ENCODE measurements at regions not wholly inside any gene's neighbourhood (a gene's known extent, or its start where the extent isn't known, plus 50 kb on each side); places are given as distances from the start of the nearest gene placed in this dataset.

- no peaks in the 10 kb centered on the region for H3K36me3 Mint-ChIP-seq (ENCODE audit: low read depth)
- no peak overlapping the region for H3K27ac Mint-ChIP-seq
- peaks cover 20% of the 10 kb centered on the region for H3K27me3 Mint-ChIP-seq
- H3K9me3 Mint-ChIP-seq = no peaks in the 10 kb centered on the region
- H3K4me1 Mint-ChIP-seq = no peaks in the 10 kb centered on the region
- ATAC-seq (replicated peaks) = no peak
- no peak overlapping the region for H3K4me3 Mint-ChIP-seq
These were observed 421.0 kb downstream of the DYNC2H1 start for GRCh38 chr11:103530257-103530656.

- Mint-ChIP-seq H3K27ac (no peak overlapping the region), H3K4me1 (no peaks in the 10 kb centered on the region), H3K36me3 (ENCODE audit: low read depth) (no peaks in the 10 kb centered on the region), H3K27me3 (peaks cover 20% of the 10 kb centered on the region), H3K4me3 (no peak overlapping the region), H3K9me3 (no peaks in the 10 kb centered on the region)
- no peak for ATAC-seq (replicated peaks)
These were observed 423.0 kb downstream of the DYNC2H1 start for GRCh38 chr11:103532133-103532788.

GRCh38 chr11:103534191-103534590, 425.0 kb downstream of the DYNC2H1 start:
- no peaks in the 10 kb centered on the region for H3K36me3 Mint-ChIP-seq (ENCODE audit: low read depth)
- no peak overlapping the region for H3K4me3 Mint-ChIP-seq
- no peaks in the 10 kb centered on the region for H3K9me3 Mint-ChIP-seq
- peaks cover 20% of the 10 kb centered on the region for H3K27me3 Mint-ChIP-seq
- ATAC-seq (replicated peaks) = no peak
- no peaks in the 10 kb centered on the region for H3K4me1 Mint-ChIP-seq
- H3K27ac Mint-ChIP-seq = no peak overlapping the region

- Mint-ChIP-seq H3K4me1 (no peaks in the 10 kb centered on the region), H3K4me3 (no peak overlapping the region), H3K27me3 (peaks cover 16% of the 10 kb centered on the region), H3K36me3 (ENCODE audit: low read depth) (no peaks in the 10 kb centered on the region), H3K9me3 (no peaks in the 10 kb centered on the region), H3K27ac (no peak overlapping the region)
- no peak for ATAC-seq (replicated peaks)
These were observed 425.7 kb downstream of the DYNC2H1 start for GRCh38 chr11:103534959-103535358.

DNA sequence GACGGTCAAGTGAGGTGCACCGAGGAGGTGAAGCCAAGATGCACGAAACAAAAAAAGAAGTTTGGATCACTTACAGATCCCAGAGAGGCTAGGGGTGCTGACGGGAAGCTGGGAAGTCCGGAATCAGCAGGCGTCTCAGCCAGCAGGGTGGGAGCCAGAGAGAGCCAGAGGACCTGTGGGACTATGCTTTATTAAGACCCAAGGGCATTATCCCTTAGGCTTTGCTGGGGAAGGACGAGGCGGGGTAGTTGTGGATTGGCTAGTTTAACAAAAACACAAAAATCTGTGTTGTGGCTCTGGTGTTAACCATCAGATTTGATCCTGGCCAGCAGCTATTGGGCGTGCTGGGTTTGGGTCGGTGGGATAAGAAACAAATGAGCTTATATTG, 427.1 kb downstream of the DYNC2H1 start:
- Mint-ChIP-seq H3K9me3 (peaks cover 6% of the 10 kb centered on the region), H3K27me3 (peaks cover 15% of the 10 kb centered on the region), H3K4me1 (no peaks in the 10 kb centered on the region), H3K4me3 (no peak overlapping the region), H3K27ac (no peak overlapping the region), H3K36me3 (ENCODE audit: low read depth) (no peaks in the 10 kb centered on the region)
- ATAC-seq (replicated peaks) = no peak

DNA sequence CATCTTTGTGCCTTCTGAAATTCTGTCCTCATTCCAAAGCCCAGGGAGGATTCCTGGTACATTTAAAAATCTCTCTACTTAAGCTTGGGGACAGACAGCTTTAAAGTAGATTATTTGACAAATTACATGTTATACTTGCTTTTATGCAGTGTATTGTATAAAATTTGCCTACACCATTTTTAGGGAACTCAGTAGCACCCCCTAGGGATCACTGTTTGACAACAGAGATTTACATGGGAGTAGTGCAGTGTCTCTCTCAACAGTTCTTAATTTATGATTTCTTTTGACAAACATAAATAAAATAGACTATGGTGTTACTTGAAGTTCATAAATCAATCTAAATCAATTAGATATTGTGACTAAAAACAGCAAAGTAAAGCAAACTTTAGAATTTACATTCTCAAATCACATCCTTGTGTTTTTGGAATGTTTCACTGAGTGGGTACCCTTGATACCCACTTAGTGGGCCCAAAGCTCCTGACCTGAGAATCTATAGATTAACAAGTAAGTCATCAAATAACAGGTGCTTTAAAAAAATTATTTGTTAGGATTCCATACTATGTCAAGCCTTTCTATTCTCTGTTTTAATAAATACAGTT, 428.8 kb downstream of the DYNC2H1 start:
- Mint-ChIP-seq H3K4me1 (no peaks in the 10 kb centered on the region), H3K27me3 (peaks cover 8% of the 10 kb centered on the region), H3K27ac (no peak overlapping the region), H3K36me3 (ENCODE audit: low read depth) (no peaks in the 10 kb centered on the region), H3K4me3 (no peak overlapping the region), H3K9me3 (peaks cover 10% of the 10 kb centered on the region)
- no peak for ATAC-seq (replicated peaks)

- H3K36me3 Mint-ChIP-seq (ENCODE audit: low read depth) = no peaks in the 10 kb centered on the region
These were observed 429.9 kb downstream of the DYNC2H1 start for GRCh38 chr11:103539166-103539565.

DNA sequence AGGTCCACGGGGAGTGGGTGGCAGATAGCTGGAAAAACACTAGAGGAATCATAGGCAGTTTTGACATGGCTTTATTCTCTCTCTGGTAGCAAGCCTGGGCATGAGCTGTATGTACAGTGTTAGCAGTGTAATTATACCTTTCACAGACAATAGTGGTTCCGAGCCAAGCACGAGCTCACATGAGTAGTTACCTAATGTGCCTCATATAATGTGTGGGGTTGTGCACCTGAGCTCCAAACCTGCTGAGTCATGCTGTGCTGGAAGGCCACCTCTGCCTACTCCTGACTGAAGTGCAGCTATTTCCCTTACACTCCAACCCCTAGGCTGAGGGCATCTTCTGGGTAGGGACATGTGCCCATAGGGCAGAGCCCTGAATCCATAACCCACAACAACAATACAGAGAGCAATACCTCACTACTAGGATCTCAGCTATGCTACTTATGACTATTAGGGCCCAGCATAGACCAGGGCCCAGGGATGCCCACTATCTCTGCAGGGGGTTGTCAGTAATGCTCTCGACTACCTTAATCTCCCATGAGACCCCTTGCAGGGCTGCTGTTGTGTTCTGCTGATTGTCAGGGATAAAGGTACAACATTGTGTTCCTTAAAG, 432.1 kb downstream of the DYNC2H1 start:
- no peaks in the 10 kb centered on the region for H3K27me3 Mint-ChIP-seq
- no peaks in the 10 kb centered on the region for H3K4me1 Mint-ChIP-seq
- no peak overlapping the region for H3K27ac Mint-ChIP-seq
- H3K4me3 Mint-ChIP-seq = no peak overlapping the region
- ATAC-seq (replicated peaks) = no peak
- H3K36me3 Mint-ChIP-seq (ENCODE audit: low read depth) = no peaks in the 10 kb centered on the region
- peaks cover 10% of the 10 kb centered on the region for H3K9me3 Mint-ChIP-seq

More at GRCh38 chr11:103539166-103539565, 429.9 kb downstream of the DYNC2H1 start:
- Mint-ChIP-seq H3K4me1 (no peaks in the 10 kb centered on the region), H3K27me3 (no peaks in the 10 kb centered on the region), H3K9me3 (peaks cover 10% of the 10 kb centered on the region), H3K27ac (no peak overlapping the region), H3K4me3 (no peak overlapping the region)
- no peak for ATAC-seq (replicated peaks)

DNA sequence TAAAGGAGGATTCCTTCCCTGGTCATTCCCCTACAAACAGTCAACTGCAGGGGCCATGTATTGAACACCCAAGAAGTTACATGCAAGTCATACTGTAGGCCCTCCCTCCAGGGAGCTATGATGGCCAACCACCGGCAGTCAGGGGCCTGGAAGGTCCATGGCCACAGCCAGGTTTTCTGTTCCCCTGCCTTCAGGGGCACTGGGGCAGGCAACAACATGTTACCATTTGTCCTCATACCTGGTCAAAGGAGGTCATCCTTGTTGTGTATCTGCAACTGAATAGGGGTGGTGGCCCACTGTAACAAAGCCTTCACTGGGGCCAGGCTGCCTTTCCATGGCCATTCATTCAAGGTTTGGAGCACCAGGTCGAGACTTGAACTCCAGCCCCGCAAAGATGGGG, 433.6 kb downstream of the DYNC2H1 start:
- no peak overlapping the region for H3K27ac Mint-ChIP-seq
- H3K4me1 Mint-ChIP-seq = no peaks in the 10 kb centered on the region
- H3K4me3 Mint-ChIP-seq = no peak overlapping the region
- peaks cover 10% of the 10 kb centered on the region for H3K9me3 Mint-ChIP-seq
- no peaks in the 10 kb centered on the region for H3K36me3 Mint-ChIP-seq (ENCODE audit: low read depth)
- no peak for ATAC-seq (replicated peaks)
- H3K27me3 Mint-ChIP-seq = peaks cover 3% of the 10 kb centered on the region

- H3K27ac Mint-ChIP-seq = no peak overlapping the region
These were observed 434.2 kb downstream of the DYNC2H1 start for GRCh38 chr11:103543456-103543855.

DNA sequence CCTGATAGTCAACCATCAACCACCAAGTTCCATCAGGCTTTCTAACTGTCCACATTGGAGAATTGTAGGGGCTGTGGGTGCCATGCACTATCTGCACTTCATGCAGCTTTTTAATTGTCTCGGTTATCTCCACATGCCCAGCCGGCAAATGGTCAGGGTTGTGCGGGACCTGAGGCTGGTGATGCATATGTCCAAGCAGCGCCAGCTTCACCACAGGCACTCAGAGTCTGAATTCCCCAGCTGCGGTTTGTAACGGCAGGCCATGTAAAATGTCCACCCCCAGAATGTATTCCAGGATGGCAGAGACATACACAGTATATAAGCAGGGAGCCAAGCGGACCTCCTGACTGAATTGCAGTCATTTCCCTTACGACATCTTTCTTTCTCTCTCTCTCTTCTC, 435.6 kb downstream of the DYNC2H1 start:
- Mint-ChIP-seq H3K27ac (no peak overlapping the region), H3K36me3 (ENCODE audit: low read depth) (no peaks in the 10 kb centered on the region), H3K27me3 (peaks cover 3% of the 10 kb centered on the region), H3K4me3 (no peak overlapping the region), H3K4me1 (no peaks in the 10 kb centered on the region), H3K9me3 (peaks cover 10% of the 10 kb centered on the region)
- ATAC-seq (replicated peaks) = no peak

More at GRCh38 chr11:103543456-103543855, 434.2 kb downstream of the DYNC2H1 start:
- peaks cover 10% of the 10 kb centered on the region for H3K9me3 Mint-ChIP-seq
- H3K4me3 Mint-ChIP-seq = no peak overlapping the region
- peaks cover 3% of the 10 kb centered on the region for H3K27me3 Mint-ChIP-seq
- no peaks in the 10 kb centered on the region for H3K4me1 Mint-ChIP-seq
- ATAC-seq (replicated peaks) = no peak
- H3K36me3 Mint-ChIP-seq (ENCODE audit: low read depth) = no peaks in the 10 kb centered on the region

DNA sequence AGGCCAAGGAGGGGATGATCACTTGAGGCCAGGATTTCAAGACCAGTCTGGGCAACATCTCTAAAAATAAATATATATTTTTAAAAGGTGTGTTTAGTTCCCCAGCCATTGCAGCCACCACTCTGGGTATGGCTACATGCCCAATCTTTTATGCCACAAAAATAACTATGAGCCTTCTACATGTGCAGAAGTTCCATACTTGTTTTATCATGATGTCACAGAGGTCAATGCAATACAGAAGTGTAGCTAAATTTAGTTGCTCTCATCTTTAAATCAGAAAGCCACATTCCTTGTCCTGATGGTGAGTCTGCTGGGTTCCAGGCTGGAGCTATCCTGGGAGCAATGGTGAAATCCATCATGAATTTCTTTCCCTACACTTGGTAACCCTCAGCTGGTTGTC, 436.3 kb downstream of the DYNC2H1 start:
- ATAC-seq (replicated peaks) = no peak
- no peaks in the 10 kb centered on the region for H3K4me1 Mint-ChIP-seq
- H3K9me3 Mint-ChIP-seq = peaks cover 9% of the 10 kb centered on the region
- peaks cover 3% of the 10 kb centered on the region for H3K27me3 Mint-ChIP-seq
- H3K36me3 Mint-ChIP-seq (ENCODE audit: low read depth) = no peaks in the 10 kb centered on the region
- H3K4me3 Mint-ChIP-seq = no peak overlapping the region
- no peak overlapping the region for H3K27ac Mint-ChIP-seq

GRCh38 chr11:103546236-103546635, 437.0 kb downstream of the DYNC2H1 start:
- Mint-ChIP-seq H3K36me3 (ENCODE audit: low read depth) (no peaks in the 10 kb centered on the region), H3K27me3 (peaks cover 3% of the 10 kb centered on the region), H3K4me1 (no peaks in the 10 kb centered on the region), H3K9me3 (peaks cover 6% of the 10 kb centered on the region), H3K4me3 (no peak overlapping the region), H3K27ac (no peak overlapping the region)
- no peak for ATAC-seq (replicated peaks)

DNA sequence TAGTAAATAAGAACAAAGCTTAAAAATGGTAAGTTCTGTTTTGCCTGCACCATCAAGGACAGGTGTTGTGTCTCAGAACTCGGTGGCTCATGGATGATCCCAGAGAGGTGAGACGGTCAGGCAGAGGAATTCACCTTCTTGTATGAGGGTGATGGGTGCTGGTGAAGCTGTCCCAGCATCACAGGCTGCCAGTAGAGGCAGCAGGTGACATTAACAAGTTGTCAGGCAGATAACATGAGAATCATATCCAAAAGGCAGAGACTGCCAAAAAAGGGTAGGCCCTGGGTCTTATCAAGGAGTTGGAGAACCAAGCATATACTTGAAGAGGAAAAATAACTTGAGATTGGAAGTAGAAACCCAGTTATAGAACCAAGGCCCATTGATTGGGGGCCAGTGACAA, 437.8 kb downstream of the DYNC2H1 start:
- H3K36me3 Mint-ChIP-seq (ENCODE audit: low read depth) = no peaks in the 10 kb centered on the region
- no peaks in the 10 kb centered on the region for H3K4me1 Mint-ChIP-seq
- H3K27me3 Mint-ChIP-seq = peaks cover 3% of the 10 kb centered on the region
- H3K4me3 Mint-ChIP-seq = no peak overlapping the region
- no peak overlapping the region for H3K27ac Mint-ChIP-seq
- ATAC-seq (replicated peaks) = no peak
- no peaks in the 10 kb centered on the region for H3K9me3 Mint-ChIP-seq

DNA sequence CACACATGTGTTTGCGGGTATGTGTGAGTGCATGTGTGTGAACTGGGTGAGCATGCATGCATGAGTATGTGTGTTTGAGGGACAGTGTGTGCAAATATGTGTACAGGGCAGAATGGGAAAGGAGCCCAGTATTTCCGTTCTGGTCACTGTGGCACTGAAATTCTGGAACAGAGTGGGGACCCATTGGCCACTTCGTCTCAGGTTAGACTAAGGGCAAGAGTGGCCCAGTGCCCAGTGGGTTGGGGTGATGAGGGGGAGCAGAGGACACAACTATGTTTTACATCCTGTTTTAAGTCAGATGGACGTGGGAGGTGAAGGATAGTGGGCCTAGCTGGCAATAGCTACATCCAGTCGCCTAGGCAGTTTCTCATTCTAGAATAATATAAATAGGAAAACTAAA, 438.5 kb downstream of the DYNC2H1 start:
- peaks cover 3% of the 10 kb centered on the region for H3K27me3 Mint-ChIP-seq
- no peaks in the 10 kb centered on the region for H3K9me3 Mint-ChIP-seq
- H3K4me1 Mint-ChIP-seq = no peaks in the 10 kb centered on the region
- no peak overlapping the region for H3K4me3 Mint-ChIP-seq
- H3K36me3 Mint-ChIP-seq (ENCODE audit: low read depth) = no peaks in the 10 kb centered on the region
- ATAC-seq (replicated peaks) = no peak
- no peak overlapping the region for H3K27ac Mint-ChIP-seq

Measured in activated T-helper 17 cell treated with anti-CD3 and anti-CD28 coated beads, Interleukin-2, amount 50 U/mL, for 72 hours (primary cell).